Tibial artery (tissue), 4 donors: ENCODE measurements at regions not wholly inside any gene's neighbourhood (a gene's known extent, or its start where the extent isn't known, plus 50 kb on each side); places are given as distances from the start of the nearest gene placed in this dataset.

Experiments used
- DNase-seq, 2 donors: peaks; one replicate each; pipeline ENCODE4 v3.0.0-alpha.2; 2019
- H3K27ac ChIP-seq, 2 donors: fragments of 200-600 bp; sonication (generic) in 1 of 2; 1 replicate in 1 of 2; 2 replicates in 1 of 2; pipeline ENCODE4 v1.5.1; 2018 to 2019; ENCODE audit warnings: mild to moderate bottlenecking in 1 of 2
- H3K27me3 ChIP-seq, 2 donors: fragments of 200-600 bp; sonication (generic) in 1 of 2; one replicate each; pipeline versions ENCODE4 v1.5.1 to v1.6.0; 2016 to 2019
- H3K36me3 ChIP-seq, 3 donors: fragments of 200-600 bp; sonication (generic) in 2 of 3; one replicate each; pipeline ENCODE4 v1.5.1; 2016 to 2019; ENCODE audit warnings: mild to moderate bottlenecking in 2 of 3
- H3K4me1 ChIP-seq, 4 donors: fragments of 200-600 bp; sonication (generic) in 2 of 4; 1 replicate in 3 of 4; 2 replicates in 1 of 4; pipeline ENCODE4 v1.5.1; 2016 to 2019
- H3K4me3 ChIP-seq, 2 donors: fragments of 200-600 bp; sonication (generic) in 1 of 2; 1 replicate in 1 of 2; 2 replicates in 1 of 2; pipeline ENCODE4 v1.5.1; 2018 to 2019; ENCODE audit warnings: mild to moderate bottlenecking in 2 of 2
- H3K9me3 ChIP-seq, 3 donors: fragments of 200-600 bp; sonication (generic) in 1 of 3; one replicate each; pipeline ENCODE4 v1.5.1; 2016 to 2019
- intact Hi-C: fragments of 100-400 bp; cut with DNase I; formaldehyde crosslinking; loops from one replicate; pipeline ENCODE4 v1.15.0; 2023; ENCODE audit warnings: low total_unique reads
- TF ChIP-seq, protein P1 (sequence below), 2 experiments: fragments of 200-600 bp in 1 of 2; fragments of 450-650 bp in 1 of 2; IDR thresholded peaks; one replicate each; pipeline ENCODE4 v1.5.1; 2017 to 2019; ENCODE audit warnings: antibody characterized with exemption in 2 of 2, mild to moderate bottlenecking in 1 of 2, moderate library complexity in 1 of 2

DNA sequence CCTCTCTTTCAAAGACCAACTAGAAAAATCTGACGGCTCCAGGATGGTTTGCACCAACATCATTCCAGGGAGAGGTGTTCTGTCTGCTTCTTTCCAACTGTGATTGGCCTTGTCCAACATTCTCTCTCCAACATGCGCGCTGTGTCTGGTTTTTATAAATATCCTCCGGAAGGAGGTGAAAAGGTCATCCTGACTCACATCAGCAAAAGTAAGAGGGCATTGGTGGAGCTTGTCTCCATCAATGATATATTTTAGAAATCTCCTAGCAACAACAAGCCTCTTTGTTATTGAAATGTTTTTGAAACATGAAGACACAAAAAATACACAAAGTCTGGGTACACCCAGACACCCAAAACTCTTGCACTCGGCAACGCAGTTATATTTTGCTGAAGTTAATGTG, 475.3 kb upstream of the JARID2 start:
- H3K4me3 ChIP-seq, result no peak overlapping the region
- intact Hi-C loops, result no loop called here
- H3K36me3 ChIP-seq, result no peaks in the 10 kb centered on the region
- H3K27ac ChIP-seq, result no peak overlapping the region
- TF ChIP-seq, protein P1, sequence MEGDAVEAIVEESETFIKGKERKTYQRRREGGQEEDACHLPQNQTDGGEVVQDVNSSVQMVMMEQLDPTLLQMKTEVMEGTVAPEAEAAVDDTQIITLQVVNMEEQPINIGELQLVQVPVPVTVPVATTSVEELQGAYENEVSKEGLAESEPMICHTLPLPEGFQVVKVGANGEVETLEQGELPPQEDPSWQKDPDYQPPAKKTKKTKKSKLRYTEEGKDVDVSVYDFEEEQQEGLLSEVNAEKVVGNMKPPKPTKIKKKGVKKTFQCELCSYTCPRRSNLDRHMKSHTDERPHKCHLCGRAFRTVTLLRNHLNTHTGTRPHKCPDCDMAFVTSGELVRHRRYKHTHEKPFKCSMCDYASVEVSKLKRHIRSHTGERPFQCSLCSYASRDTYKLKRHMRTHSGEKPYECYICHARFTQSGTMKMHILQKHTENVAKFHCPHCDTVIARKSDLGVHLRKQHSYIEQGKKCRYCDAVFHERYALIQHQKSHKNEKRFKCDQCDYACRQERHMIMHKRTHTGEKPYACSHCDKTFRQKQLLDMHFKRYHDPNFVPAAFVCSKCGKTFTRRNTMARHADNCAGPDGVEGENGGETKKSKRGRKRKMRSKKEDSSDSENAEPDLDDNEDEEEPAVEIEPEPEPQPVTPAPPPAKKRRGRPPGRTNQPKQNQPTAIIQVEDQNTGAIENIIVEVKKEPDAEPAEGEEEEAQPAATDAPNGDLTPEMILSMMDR (IDR thresholded peaks at IDR 0.05), result no peak
- H3K9me3 ChIP-seq, result no peaks in the 10 kb centered on the region
- no peaks in the 10 kb centered on the region for H3K4me1 ChIP-seq
- H3K27me3 ChIP-seq, result peaks cover 0 to 4% of the 10 kb centered on the region in 2 donors
- no peak for DNase-seq

DNA sequence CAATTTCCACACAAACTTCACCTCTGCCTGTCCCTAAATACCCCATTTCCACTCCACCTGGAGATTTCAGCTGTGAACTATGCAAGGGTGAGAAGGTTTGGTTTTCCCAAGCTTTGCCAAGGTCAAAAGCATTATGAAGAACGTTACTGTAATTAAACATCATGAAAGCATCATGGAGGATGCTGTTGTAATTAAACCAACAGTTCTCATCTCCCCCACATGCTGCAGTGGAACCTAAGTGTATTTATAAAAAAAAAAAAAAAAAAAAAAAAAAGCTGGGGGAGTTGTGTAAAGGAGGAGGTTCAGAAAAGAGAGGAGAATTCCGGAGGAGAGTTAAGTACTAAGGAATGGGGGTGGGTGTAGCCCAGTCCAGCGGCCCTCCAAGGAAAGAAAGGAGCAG, 474.9 kb upstream of the JARID2 start:
- intact Hi-C loops, result no loop called here
- Histone ChIP-seq H3K36me3 (no peaks in the 10 kb centered on the region), H3K9me3 (no peaks in the 10 kb centered on the region), H3K27ac (no peak overlapping the region), H3K27me3 (peaks cover 0 to 4% of the 10 kb centered on the region in 2 donors), H3K4me3 (no peak overlapping the region), H3K4me1 (no peaks in the 10 kb centered on the region)
- no peak for DNase-seq
- TF ChIP-seq, protein P1 (IDR thresholded peaks at IDR 0.05), result no peak

DNA sequence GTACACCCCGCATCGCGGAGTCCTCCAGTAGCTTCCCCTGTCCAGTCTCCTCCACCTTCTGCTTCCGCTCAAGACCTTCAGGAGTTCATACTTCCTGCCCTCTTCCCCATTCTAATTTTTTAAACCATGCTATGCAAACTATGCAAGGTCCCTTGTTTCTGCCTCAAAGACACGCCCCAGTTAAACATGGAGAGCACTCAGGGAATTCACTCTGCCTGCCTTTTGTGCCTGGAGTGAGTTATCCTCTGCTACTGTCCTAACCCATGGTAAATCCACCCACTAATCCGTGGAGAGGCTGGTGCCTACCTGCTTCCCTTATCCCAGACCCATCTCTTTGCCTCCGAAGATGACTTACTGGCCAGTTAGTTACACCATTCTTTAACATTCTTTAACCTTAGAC, 473.7 kb upstream of the JARID2 start:
- Histone ChIP-seq H3K9me3 (no peaks in the 10 kb centered on the region), H3K4me3 (no peak overlapping the region), H3K27me3 (peaks cover 0 to 4% of the 10 kb centered on the region in 2 donors), H3K36me3 (no peaks in the 10 kb centered on the region), H3K4me1 (no peaks in the 10 kb centered on the region), H3K27ac (no peak overlapping the region)
- DNase-seq, result no peak
- TF ChIP-seq, protein P1 (IDR thresholded peaks at IDR 0.05), result no peak
- intact Hi-C loops, result no loop called here

DNA sequence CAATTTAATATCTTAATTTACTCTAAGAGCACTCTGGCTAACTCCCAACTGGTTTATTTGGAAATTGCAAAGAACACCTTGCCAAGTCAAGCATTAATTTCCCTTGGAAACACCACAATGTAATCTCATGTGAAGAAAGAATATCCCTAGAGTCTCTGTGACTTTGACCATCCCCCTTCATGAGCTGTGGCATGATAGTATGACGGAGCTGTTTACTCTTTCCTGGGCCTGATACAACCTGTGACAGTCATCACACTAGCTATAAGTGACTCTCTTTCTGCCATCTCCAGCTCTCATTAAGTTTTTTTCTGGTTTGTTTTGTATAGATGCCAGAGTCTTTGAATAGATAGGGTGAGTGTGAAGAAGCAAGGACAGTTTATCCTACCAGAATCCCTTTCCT, 470.3 kb upstream of the JARID2 start:
- no peak for DNase-seq

DNA sequence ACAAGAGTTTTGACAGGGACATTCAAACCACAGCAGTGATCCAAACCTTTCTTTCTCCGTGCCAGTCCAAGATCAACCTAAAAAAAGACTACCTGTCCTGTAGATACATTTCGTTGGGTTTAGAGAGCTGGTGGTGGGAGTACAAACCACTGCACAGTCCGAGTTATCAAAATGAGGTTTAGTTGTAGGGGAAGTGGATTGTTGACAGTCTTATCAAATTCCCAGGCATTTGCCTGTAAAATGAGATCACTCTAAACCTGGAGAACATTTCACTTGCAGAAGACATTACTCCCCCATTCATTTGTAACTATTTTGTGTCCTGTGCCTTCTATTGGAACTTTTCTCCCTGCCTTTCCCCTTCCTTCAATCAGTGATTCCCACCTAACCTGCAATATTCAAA, 469.6 kb upstream of the JARID2 start:
- Histone ChIP-seq H3K27me3 (peaks cover 0 to 2% of the 10 kb centered on the region in 2 donors), H3K36me3 (no peaks in the 10 kb centered on the region), H3K9me3 (no peaks in the 10 kb centered on the region), H3K27ac (no peak overlapping the region), H3K4me1 (no peaks in the 10 kb centered on the region), H3K4me3 (no peak overlapping the region)
- no peak for DNase-seq
- intact Hi-C loops, result no loop called here
- TF ChIP-seq, protein P1 (IDR thresholded peaks at IDR 0.05), result no peak

More for the DNA sequence above, 470.3 kb upstream of the JARID2 start:
- Histone ChIP-seq H3K36me3 (no peaks in the 10 kb centered on the region), H3K4me1 (no peaks in the 10 kb centered on the region), H3K27ac (no peak overlapping the region), H3K4me3 (no peak overlapping the region), H3K9me3 (no peaks in the 10 kb centered on the region), H3K27me3 (peaks cover 0 to 2% of the 10 kb centered on the region in 2 donors)
- TF ChIP-seq, protein P1 (IDR thresholded peaks at IDR 0.05), result no peak
- intact Hi-C loops, result no loop called here
